Left lung (tissue), 4 donors: ENCODE measurements at regions not wholly inside any gene's neighbourhood (a gene's known extent, or its start where the extent isn't known, plus 50 kb on each side); places are given as distances from the start of the nearest gene placed in this dataset.

Experiments
- ATAC-seq: fragments of 200-7000 bp; cut with Tn5 transposase; one replicate; pipeline ENCODE4 v1.9.1; 2020; ENCODE audit warnings: moderate library complexity
- DNase-seq, 4 donors: peaks; one replicate each; pipeline ENCODE4 v3.0.0-alpha.2; 2013 to 2020
- H3K27ac ChIP-seq, 2 donors: fragments of 200-600 bp; sonication (generic) in 1 of 2; one replicate each; pipeline versions ENCODE4 v1.5.0 to v1.8.0; 2020 to 2021
- H3K27me3 ChIP-seq, 2 donors: fragments of 200-600 bp; sonication (generic) in 1 of 2; one replicate each; pipeline versions ENCODE4 v1.5.0 to v1.8.0; 2020 to 2021
- H3K36me3 ChIP-seq, 2 donors: fragments of 200-600 bp; sonication (generic) in 1 of 2; one replicate each; pipeline versions ENCODE4 v1.5.0 to v1.8.0; 2020 to 2021
- H3K4me1 ChIP-seq, 2 donors: fragments of 200-600 bp; one replicate each; pipeline ENCODE4 v1.8.0; 2021
- H3K4me3 ChIP-seq, 2 donors: fragments of 200-600 bp; sonication (generic) in 1 of 2; one replicate each; pipeline versions ENCODE4 v1.5.0 to v1.8.0; 2020 to 2021; ENCODE audit warnings: mild to moderate bottlenecking in 1 of 2
- H3K9me3 ChIP-seq, 2 donors: fragments of 200-600 bp; sonication (generic) in 1 of 2; one replicate each; pipeline versions ENCODE4 v1.5.0 to v1.8.0; 2020 to 2021
- intact Hi-C, 2 donors: fragments of 100-400 bp; cut with DNase I; formaldehyde crosslinking; loops; one replicate each; pipeline versions ENCODE4 v1.11.2 to v1.14.2; 2022
- TF ChIP-seq, protein P1 (sequence below), 2 donors: fragments of 200-600 bp; sonication (generic) in 1 of 2; IDR thresholded peaks; one replicate each; pipeline versions ENCODE4 v1.5.0 to v1.8.0; 2021; ENCODE audit warnings: antibody characterized with exemption in 2 of 2
- donor health status: DM: no; HTN: yes; CAD: no.
- donor health status: DM: no; HTN: no; CAD: no.

DNA sequence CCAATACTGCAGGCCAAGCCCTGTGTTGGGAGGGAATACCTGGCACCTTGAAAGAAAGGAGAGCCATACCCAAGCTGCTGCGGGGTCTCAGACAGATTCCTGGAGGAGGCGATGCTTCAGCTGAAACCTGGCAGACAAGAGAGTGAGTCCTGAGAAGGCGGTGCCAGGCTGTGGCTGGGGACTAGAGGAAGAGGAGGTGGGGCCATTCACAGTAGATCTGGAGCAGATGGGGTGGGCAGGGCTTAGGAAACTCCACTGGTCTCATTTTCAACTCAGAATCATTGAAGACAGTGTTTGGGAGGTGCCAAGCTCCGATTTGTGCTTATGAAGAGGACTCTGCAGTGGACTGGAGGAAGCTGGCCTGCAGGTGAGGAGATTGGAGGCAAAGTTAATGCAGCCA lies 236.3 kb upstream of the MKI67 start:
- Histone ChIP-seq H3K4me3 (no peak overlapping the region), H3K9me3 (peaks cover 0 to 3% of the 10 kb centered on the region in 2 donors), H3K4me1 (no peaks in the 10 kb centered on the region), H3K36me3 (no peaks in the 10 kb centered on the region), H3K27me3 (peaks cover 0 to 17% of the 10 kb centered on the region in 2 donors), H3K27ac (no peak overlapping the region)
- TF ChIP-seq, protein P1, sequence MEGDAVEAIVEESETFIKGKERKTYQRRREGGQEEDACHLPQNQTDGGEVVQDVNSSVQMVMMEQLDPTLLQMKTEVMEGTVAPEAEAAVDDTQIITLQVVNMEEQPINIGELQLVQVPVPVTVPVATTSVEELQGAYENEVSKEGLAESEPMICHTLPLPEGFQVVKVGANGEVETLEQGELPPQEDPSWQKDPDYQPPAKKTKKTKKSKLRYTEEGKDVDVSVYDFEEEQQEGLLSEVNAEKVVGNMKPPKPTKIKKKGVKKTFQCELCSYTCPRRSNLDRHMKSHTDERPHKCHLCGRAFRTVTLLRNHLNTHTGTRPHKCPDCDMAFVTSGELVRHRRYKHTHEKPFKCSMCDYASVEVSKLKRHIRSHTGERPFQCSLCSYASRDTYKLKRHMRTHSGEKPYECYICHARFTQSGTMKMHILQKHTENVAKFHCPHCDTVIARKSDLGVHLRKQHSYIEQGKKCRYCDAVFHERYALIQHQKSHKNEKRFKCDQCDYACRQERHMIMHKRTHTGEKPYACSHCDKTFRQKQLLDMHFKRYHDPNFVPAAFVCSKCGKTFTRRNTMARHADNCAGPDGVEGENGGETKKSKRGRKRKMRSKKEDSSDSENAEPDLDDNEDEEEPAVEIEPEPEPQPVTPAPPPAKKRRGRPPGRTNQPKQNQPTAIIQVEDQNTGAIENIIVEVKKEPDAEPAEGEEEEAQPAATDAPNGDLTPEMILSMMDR (IDR thresholded peaks at IDR 0.05) = no peak
- DNase-seq (no peak), ATAC-seq (no peak)
- intact Hi-C loops = no loop called here

DNA sequence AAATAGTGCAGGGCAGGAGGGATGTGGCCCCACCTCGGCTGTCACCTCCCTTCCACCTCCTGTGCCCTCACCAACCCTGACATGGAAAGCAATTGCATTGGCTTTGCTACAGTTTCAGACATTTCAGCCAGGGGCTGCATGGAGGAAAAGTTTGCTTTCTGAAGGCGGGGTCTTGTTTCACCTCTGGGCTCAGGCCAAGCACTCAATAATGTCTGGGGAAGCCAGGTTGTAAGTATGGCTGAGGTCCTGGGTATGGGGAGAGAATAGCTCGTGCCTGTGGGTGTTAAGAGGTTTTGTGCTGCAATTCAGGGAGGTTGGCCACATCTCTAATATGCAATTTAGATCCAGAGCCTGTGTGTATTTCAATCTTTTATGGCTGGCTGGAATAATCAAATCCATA lies 238.4 kb upstream of the MKI67 start:
- no peak overlapping the region for H3K27ac ChIP-seq
- intact Hi-C loops = no loop called here
- DNase-seq (no peak), ATAC-seq (no peak)
- peaks cover 0 to 21% of the 10 kb centered on the region in 2 donors for H3K27me3 ChIP-seq
- no peaks in the 10 kb centered on the region for H3K4me1 ChIP-seq
- H3K36me3 ChIP-seq = no peaks in the 10 kb centered on the region
- H3K9me3 ChIP-seq = no peaks in the 10 kb centered on the region
- H3K4me3 ChIP-seq = no peak overlapping the region
- TF ChIP-seq, protein P1 (IDR thresholded peaks at IDR 0.05) = no peak

DNA sequence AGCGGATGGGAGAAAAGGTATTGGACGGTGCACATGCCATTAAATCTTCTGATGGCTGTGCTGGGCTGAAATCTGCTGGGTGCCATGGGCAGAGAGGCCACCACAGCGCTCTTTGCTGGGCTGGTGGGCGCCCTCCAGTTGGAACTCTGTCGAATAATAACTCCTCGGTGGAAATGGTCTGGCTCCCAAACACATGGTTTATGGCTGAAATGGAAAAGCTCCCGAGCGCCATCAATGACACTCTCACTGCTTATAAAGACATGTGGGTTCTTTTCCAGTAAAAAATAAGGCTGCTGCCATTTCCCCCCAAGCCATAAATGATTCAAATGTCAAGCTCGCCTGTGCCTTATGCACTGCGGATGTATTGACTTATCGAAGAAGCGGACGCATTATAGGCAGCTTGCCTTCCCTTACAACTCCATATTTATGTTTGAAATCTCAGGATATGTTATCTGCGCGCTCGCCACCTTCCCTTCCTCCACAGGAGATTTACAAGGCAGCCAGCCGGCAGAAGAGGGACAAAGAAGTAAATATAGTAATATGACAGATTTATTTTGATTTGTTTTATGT lies 239.0 kb upstream of the MKI67 start:
- ATAC-seq (no peak), DNase-seq (no peak)
- no peak overlapping the region for H3K4me3 ChIP-seq
- intact Hi-C loops = no loop called here
- peaks cover 0 to 21% of the 10 kb centered on the region in 2 donors for H3K27me3 ChIP-seq
- no peaks in the 10 kb centered on the region for H3K36me3 ChIP-seq
- H3K27ac ChIP-seq = no peak overlapping the region
- H3K4me1 ChIP-seq = no peaks in the 10 kb centered on the region
- no peaks in the 10 kb centered on the region for H3K9me3 ChIP-seq
- TF ChIP-seq, protein P1 (IDR thresholded peaks at IDR 0.05) = no peak

DNA sequence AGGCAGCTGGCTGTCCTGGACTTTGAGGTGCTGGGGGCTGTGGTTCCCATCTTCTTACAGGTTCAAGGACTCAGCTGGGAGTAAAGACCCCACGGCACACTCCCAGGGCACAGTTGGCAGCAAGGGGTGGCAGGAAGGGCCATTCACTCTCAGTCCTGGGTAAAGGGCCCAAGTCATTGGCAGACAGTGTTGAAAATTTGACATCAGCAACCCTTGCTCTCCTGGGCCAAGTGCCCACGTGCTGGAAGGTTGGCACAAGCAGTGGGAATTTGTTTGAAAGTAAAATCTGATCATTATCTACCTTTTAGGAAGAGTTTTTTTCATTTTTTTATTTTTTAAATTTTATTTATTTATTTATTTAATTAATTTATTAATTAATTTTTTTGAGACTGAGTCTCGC lies 241.6 kb upstream of the MKI67 start:
- TF ChIP-seq, protein P1 (IDR thresholded peaks at IDR 0.05) = no peak
- Histone ChIP-seq H3K36me3 (no peaks in the 10 kb centered on the region), H3K9me3 (no peaks in the 10 kb centered on the region), H3K27me3 (peaks cover 0 to 21% of the 10 kb centered on the region in 2 donors), H3K4me3 (no peak overlapping the region), H3K27ac (no peak overlapping the region), H3K4me1 (no peaks in the 10 kb centered on the region)
- intact Hi-C loops = no loop called here
- DNase-seq (no peak), ATAC-seq (no peak)

DNA sequence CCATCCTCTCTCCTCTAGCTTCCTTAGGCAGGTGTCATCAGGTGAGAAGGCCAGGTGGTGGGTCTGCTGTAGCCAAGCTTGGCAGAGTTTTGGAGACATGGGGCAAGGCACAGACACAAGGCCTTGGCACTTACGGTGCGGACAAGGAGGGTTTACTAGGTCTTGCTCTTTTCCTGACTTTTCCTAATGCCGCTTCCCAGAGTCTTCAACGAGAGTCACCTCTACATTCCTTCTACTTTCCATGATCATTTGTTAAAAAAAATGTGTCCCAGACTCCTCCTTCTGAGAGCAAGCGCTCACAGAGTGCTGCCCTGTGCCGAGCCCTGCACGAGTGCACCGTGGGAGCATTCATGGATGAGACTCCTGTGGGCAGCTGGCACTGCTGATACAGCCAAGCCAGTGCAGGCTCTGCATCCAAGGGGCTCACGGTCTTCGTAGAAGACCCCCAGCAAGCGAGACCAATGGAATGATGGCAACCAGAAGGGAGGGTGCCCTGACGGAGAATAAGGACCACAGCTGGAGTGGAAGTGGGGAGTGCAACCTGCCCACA lies 243.0 kb upstream of the MKI67 start:
- Histone ChIP-seq H3K27me3 (peaks cover 0 to 21% of the 10 kb centered on the region in 2 donors), H3K27ac (no peak overlapping the region), H3K4me3 (no peak overlapping the region), H3K36me3 (no peaks in the 10 kb centered on the region), H3K9me3 (no peaks in the 10 kb centered on the region), H3K4me1 (no peaks in the 10 kb centered on the region)
- TF ChIP-seq, protein P1 (IDR thresholded peaks at IDR 0.05) = no peak
- intact Hi-C loops = no loop called here
- DNase-seq (no peak), ATAC-seq (no peak)
